AG09319 (cell line): ENCODE measurements at regions not wholly inside any gene's neighbourhood (a gene's known extent, or its start where the extent isn't known, plus 50 kb on each side); places are given as distances from the start of the nearest gene placed in this dataset.
"Not testable (repeated sequence)": the region's sequence is repeated elsewhere in the genome, so short reads cannot be mapped to it uniquely, and the experiment has no call there.

ENCODE experiments used
- DNase-seq: peaks from one replicate; pipeline ENCODE4 v3.0.0-alpha.2; 2010; ENCODE audit warnings: low read depth; ENCODE audit errors: extremely low read depth
- TF ChIP-seq, protein P1 (sequence below): IDR thresholded peaks from 2 replicates; pipeline ENCODE4 v1.5.1; 2011; ENCODE audit warnings: low read depth, mild to moderate bottlenecking, inconsistent platforms, low read length, moderate library complexity

DNA sequence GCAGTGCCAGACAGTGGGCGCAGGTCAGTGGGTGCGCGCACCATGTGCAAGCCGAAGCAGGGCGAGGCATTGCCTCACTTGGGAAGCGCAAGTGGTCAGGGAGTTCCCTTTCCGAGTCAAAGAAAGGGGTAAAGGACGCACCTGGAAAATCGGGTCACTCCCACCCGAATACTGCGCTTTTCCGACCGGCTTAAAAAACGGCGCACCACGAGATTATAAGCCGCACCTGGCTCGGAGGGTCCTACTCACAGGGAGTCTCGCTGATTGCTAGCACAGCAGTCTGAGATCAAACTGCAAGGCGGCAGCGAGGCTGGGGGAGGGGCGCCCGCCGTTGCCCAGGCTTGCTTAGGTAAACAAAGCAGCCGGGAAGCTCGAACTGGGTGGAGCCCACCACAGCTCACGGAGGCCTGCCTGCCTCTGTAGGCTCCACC, 77.9 kb downstream of the NR4A2 start:
- DNase-seq: not testable (repeated sequence)

DNA sequence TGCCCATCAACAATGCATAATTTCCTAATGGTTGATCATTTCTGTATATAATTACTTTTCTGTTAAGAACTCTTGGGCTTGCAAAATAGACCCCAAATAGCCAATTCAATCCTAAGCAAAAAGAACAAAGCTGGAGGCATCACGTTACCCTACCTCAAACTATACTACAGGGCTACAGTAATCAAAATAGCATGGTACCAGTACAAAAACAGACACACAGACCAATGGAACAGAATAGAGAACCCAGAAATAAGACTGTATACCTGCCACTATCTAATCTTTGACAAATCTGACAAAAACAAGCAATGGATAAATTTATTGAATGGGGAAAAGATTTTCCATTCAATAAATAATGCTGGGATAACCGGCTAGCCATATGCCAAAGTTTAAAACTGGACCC, 78.8 kb downstream of the NR4A2 start:
- TF ChIP-seq, protein P1, sequence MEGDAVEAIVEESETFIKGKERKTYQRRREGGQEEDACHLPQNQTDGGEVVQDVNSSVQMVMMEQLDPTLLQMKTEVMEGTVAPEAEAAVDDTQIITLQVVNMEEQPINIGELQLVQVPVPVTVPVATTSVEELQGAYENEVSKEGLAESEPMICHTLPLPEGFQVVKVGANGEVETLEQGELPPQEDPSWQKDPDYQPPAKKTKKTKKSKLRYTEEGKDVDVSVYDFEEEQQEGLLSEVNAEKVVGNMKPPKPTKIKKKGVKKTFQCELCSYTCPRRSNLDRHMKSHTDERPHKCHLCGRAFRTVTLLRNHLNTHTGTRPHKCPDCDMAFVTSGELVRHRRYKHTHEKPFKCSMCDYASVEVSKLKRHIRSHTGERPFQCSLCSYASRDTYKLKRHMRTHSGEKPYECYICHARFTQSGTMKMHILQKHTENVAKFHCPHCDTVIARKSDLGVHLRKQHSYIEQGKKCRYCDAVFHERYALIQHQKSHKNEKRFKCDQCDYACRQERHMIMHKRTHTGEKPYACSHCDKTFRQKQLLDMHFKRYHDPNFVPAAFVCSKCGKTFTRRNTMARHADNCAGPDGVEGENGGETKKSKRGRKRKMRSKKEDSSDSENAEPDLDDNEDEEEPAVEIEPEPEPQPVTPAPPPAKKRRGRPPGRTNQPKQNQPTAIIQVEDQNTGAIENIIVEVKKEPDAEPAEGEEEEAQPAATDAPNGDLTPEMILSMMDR: no peak
- DNase-seq: no peak

DNA sequence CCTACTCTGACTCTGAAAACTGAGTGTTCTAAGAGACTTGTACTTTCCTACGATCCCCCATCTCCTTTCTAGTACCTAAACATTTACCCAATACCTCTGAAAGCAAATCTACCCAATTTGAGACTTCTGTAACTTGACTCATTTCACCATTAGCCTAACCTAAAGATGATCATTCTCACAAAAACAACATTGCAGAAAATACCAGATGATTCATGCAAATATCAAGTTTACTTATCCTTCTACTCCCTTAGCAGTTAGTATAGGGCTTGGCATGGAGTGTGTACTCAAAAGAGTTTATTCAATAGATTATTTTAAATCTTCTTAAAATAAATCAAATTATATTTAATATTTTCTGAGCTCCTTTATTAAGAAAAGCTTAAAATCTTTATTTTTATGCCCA, 89.6 kb downstream of the NR4A2 start:
- TF ChIP-seq, protein P1: no peak
- no peak for DNase-seq

DNA sequence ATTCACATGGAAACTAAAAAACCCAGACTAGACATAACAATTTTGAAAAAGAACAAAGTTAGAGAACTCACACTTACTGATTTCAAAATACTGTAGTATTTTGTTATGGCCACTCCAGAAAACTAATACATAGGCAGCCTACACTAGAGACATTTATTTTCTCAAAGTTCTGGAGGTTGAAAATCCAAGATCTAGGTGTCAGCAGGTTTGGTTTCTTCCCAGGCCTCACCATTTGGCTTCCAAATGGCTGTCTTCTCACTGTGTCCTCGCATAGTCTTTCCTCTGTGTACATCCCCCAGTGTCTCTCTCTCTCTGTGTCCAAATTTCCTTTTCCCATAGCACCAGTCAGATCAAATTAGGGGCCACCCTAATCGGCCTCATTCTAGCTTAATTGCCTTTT, 95.0 kb downstream of the NR4A2 start:
- no peak for DNase-seq
- TF ChIP-seq, protein P1: no peak

DNA sequence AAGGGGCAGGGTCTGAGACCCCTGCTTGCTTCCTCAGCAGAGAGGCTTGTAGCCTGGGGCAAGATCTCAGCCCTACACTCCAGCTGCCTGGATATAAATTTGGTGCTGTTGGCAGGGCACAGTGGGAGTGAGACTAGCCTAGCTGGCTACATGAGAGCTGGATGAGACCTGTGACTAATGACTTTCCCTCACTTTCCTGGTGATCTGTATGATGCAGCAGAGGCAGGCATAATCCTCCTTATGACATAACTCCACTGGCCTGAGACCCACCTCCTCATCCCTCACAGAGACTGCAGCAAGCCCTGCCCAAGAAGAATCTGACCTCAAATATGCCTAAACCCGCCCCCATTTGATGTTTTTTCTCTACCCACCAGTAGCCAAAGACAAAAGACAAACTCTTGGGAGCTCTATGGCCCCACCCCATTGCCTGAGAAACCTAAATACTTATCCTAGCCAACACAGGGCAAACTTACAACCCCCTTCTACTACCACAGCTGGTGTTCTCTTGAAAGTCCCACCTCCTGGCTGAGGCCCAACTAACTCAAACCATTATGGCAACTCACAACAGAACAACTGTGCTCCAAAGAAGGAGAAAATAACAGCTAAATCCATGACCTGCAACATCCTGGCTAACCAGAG, 102.7 kb downstream of the NR4A2 start:
- TF ChIP-seq, protein P1: no peak
- no peak for DNase-seq

DNA sequence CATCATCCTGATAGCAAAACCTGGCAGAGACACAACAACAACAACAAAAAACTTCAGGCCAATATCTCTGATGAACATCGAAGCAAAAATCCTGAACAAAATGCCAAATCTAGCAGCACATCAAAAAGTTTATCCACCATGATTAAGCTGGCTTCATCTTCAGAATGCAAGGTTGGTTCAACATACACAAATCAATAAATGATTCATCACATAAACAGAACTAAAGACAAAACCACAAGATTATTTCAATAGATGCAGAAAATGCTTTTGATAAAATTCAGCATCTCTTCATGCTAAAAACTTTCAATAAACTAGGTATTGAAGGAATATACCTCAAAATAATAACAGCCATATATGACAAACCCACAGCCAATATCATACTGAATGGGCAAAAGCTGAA, 109.2 kb downstream of the NR4A2 start:
- DNase-seq: not testable (repeated sequence)

DNA sequence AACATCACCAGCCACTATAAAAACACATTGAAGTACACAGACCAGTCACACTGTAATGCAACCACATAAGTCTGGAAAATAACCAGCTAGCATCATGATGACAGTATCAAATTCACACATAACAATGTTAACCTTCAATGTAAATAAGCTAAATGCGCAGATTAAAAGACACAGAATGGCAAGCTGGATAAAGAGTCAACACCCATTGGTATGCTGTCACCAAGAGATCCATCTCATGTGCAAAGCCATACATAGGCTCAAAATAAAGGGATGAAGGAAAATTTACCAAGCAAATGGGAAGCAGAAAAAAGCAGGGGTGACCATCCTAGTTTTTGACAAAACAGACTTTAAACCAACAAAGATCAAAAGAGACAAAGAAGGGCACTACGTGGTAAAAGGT, 110.8 kb downstream of the NR4A2 start:
- TF ChIP-seq, protein P1: no peak
- DNase-seq: no peak

DNA sequence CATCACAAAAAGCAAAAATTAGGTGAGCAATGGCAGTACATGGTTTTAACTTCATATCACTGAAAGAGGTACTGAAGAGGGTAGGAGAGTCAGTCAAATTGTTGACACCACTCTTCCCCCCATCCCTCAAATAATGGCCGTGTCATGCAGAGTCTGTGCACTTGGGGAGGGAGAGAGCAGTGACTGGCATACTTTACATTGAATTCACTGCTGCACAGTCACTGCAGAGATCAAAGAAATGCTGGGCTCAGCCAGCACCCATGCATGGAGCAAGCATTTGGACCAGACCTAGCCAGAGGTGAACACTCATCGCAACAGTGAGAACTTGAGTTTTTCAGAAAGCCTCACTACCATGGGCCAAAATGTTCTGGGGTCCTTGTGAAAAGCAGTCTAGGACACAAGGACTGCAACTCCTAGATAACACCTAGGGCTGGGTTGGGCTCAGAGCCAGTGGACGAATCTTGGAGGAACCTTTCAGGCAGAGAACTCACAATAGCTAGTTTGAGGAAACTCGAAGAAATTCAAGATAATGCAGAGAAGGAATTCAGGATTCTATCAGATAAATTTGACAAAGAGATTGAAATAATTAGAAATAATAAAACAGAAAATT, 112.9 kb downstream of the NR4A2 start:
- TF ChIP-seq, protein P1: no peak
- DNase-seq: no peak
